ENCODE measurements at regions not wholly inside any gene's neighbourhood (a gene's known extent, or its start where the extent isn't known, plus 50 kb on each side); places are given as distances from the start of the nearest gene placed in this dataset.
"Not testable (repeated sequence)": the region's sequence is repeated elsewhere in the genome, so short reads cannot be mapped to it uniquely, and the experiment has no call there.

GRCh38 chr15:26115229-26115943 is 252.3 kb upstream of the ATP10A start:
- no peak for DNase-seq

GRCh38 chr15:26114128-26114527 is 251.0 kb upstream of the ATP10A start:
- not testable (repeated sequence) for DNase-seq

GRCh38 chr15:26113296-26113695 is 250.2 kb upstream of the ATP10A start:
- no peak for DNase-seq

- DNase-seq, result no peak
These were observed 246.1 kb upstream of the ATP10A start for GRCh38 chr15:26109203-26109602.

GRCh38 chr15:26106556-26106955 is 243.4 kb upstream of the ATP10A start:
- DNase-seq, result no peak

- no peak for DNase-seq
These were observed 239.9 kb upstream of the ATP10A start for GRCh38 chr15:26103002-26103404.

GRCh38 chr15:26102365-26102764 is 239.2 kb upstream of the ATP10A start:
- no peak for DNase-seq

- no peak for DNase-seq
These were observed 238.3 kb upstream of the ATP10A start for GRCh38 chr15:26101443-26101842.

- DNase-seq, result no peak
These were observed 235.7 kb upstream of the ATP10A start for GRCh38 chr15:26098801-26099200.

- no peak for DNase-seq
These were observed 234.1 kb upstream of the ATP10A start for GRCh38 chr15:26097216-26097615.

GRCh38 chr15:26096581-26096980 is 233.5 kb upstream of the ATP10A start:
- DNase-seq, result no peak

- DNase-seq, result no peak
These were observed 232.7 kb upstream of the ATP10A start for GRCh38 chr15:26095710-26096330.

GRCh38 chr15:26091184-26091583 is 228.1 kb upstream of the ATP10A start:
- no peak for DNase-seq

- no peak for DNase-seq
These were observed 224.8 kb upstream of the ATP10A start for GRCh38 chr15:26087881-26088280.

- DNase-seq, result no peak
These were observed 224.3 kb upstream of the ATP10A start for GRCh38 chr15:26087395-26087794.

- no peak for DNase-seq
These were observed 221.6 kb upstream of the ATP10A start for GRCh38 chr15:26084771-26085170.

GRCh38 chr15:26083896-26084295 is 220.8 kb upstream of the ATP10A start:
- no peak for DNase-seq

- DNase-seq, result no peak
These were observed 220.3 kb upstream of the ATP10A start for GRCh38 chr15:26083457-26083856.

- DNase-seq, result peak; percentile 93
These were observed 219.3 kb upstream of the ATP10A start for GRCh38 chr15:26082221-26083109.

- no peak for DNase-seq
These were observed 218.7 kb upstream of the ATP10A start for GRCh38 chr15:26081758-26082220.

GRCh38 chr15:26075770-26076169 is 212.6 kb upstream of the ATP10A start:
- DNase-seq, result no peak

- no peak for DNase-seq
These were observed 210.6 kb upstream of the ATP10A start for GRCh38 chr15:26073430-26074333.
